Neutrophil (primary cell): ENCODE measurements at regions not wholly inside any gene's neighbourhood (a gene's known extent, or its start where the extent isn't known, plus 50 kb on each side); places are given as distances from the start of the nearest gene placed in this dataset.

Experiments
- H3K27ac ChIP-seq: fragments of 200-600 bp; sonication (generic); 2 replicates; pipeline ENCODE4 v1.5.1; 2016; ENCODE audit warnings: mild to moderate bottlenecking, moderate library complexity
- H3K27me3 ChIP-seq: fragments of 200-600 bp; sonication (generic); 2 replicates; pipeline ENCODE4 v1.6.0; 2016; ENCODE audit warnings: mild to moderate bottlenecking
- H3K36me3 ChIP-seq: fragments of 200-600 bp; sonication (generic); 2 replicates; pipeline ENCODE4 v1.5.1; 2017
- H3K4me1 ChIP-seq, 2 experiments: fragments of 200-600 bp in 1 of 2; sonication (generic) in 1 of 2; 1 replicate in 1 of 2; 2 replicates in 1 of 2; pipeline versions ENCODE4 v1.5.1 to v1.6.1; 2013 to 2016; ENCODE audit warnings: low read depth in 1 of 2, low read length in 1 of 2, mild to moderate bottlenecking in 1 of 2, moderate library complexity in 1 of 2; ENCODE audit not compliant: control insufficient read depth in 1 of 2, insufficient read depth in 1 of 2
- H3K4me3 ChIP-seq, 2 experiments: fragments of 200-600 bp in 1 of 2; sonication (generic) in 1 of 2; 1 replicate in 1 of 2; 2 replicates in 1 of 2; pipeline ENCODE4 v1.5.1; 2013 to 2016; ENCODE audit warnings: low read depth in 1 of 2, low read length in 1 of 2, mild to moderate bottlenecking in 1 of 2, moderate library complexity in 1 of 2
- H3K9me3 ChIP-seq: fragments of 200-600 bp; sonication (generic); 2 replicates; pipeline ENCODE4 v1.5.1; 2016
- TF ChIP-seq, protein P1 (sequence below): fragments of 200-600 bp; sonication (generic); IDR thresholded peaks from 2 replicates; pipeline ENCODE4 v1.5.1; 2016; ENCODE audit warnings: antibody characterized with exemption

GRCh38 chr12:125214289-125214688 is 149.1 kb downstream of the AACS start:
- Histone ChIP-seq H3K27ac (no peak overlapping the region), H3K36me3 (no peaks in the 10 kb centered on the region), H3K9me3 (no peaks in the 10 kb centered on the region), H3K27me3 (peaks cover 40% of the 10 kb centered on the region), H3K4me3 (no peak overlapping the region), H3K4me1 (peaks cover 0 to 4% of the 10 kb centered on the region in 2 experiments)
- TF ChIP-seq, protein P1, sequence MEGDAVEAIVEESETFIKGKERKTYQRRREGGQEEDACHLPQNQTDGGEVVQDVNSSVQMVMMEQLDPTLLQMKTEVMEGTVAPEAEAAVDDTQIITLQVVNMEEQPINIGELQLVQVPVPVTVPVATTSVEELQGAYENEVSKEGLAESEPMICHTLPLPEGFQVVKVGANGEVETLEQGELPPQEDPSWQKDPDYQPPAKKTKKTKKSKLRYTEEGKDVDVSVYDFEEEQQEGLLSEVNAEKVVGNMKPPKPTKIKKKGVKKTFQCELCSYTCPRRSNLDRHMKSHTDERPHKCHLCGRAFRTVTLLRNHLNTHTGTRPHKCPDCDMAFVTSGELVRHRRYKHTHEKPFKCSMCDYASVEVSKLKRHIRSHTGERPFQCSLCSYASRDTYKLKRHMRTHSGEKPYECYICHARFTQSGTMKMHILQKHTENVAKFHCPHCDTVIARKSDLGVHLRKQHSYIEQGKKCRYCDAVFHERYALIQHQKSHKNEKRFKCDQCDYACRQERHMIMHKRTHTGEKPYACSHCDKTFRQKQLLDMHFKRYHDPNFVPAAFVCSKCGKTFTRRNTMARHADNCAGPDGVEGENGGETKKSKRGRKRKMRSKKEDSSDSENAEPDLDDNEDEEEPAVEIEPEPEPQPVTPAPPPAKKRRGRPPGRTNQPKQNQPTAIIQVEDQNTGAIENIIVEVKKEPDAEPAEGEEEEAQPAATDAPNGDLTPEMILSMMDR, result no peak

- Histone ChIP-seq H3K27me3 (peaks cover 57% of the 10 kb centered on the region), H3K4me1 (peaks cover 10 to 14% of the 10 kb centered on the region in 2 experiments), H3K9me3 (no peaks in the 10 kb centered on the region), H3K36me3 (no peaks in the 10 kb centered on the region), H3K27ac (no peak overlapping the region), H3K4me3 (no peak overlapping the region)
- TF ChIP-seq, protein P1, result no peak
These were observed 151.5 kb downstream of the AACS start for GRCh38 chr12:125216756-125217155.

DNA sequence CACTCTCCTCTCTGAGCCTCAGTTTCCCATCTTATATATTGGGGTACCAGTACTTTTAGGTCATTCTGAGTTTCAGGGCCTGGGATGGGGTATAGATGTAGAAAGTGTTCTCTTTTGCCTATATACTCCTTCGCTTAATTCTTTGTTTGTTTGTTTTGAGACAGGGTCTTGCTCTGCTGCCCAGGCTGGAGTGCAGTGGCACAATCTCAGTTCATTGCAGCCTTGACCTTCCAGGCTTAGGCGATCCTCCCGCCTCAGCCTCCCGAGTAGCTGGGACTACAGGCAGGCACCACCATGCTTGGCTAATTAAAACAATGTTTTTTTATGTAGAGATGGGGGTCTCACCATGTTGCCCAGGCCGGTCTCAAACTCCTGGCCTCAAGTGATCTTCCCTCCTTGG is 152.1 kb downstream of the AACS start:
- H3K36me3 ChIP-seq, result no peaks in the 10 kb centered on the region
- TF ChIP-seq, protein P1, result no peak
- no peaks in the 10 kb centered on the region for H3K9me3 ChIP-seq
- peaks cover 10 to 14% of the 10 kb centered on the region in 2 experiments for H3K4me1 ChIP-seq
- no peak overlapping the region for H3K27ac ChIP-seq
- no peak overlapping the region for H3K4me3 ChIP-seq
- H3K27me3 ChIP-seq, result peaks cover 58% of the 10 kb centered on the region

DNA sequence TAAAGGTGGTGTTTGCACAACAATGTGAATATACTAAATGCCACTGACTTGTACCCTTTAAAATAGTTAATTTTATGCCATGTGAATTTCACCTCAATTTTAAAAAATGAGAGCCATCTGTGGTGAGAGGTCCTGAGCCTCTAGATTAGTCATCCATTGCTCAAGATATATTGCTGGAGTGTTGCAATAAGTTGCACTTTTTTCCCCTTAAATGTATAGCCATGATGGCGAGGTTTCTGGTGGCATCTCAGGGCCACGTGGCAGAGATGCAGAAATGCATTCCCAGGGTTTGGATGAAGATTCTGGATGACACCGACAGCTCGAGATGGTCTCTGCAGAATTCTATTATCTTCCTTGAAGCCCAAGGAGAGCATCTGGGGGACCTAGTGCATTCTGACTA is 153.7 kb downstream of the AACS start:
- H3K27ac ChIP-seq, result no peak overlapping the region
- peaks cover 56% of the 10 kb centered on the region for H3K27me3 ChIP-seq
- H3K36me3 ChIP-seq, result no peaks in the 10 kb centered on the region
- H3K9me3 ChIP-seq, result no peaks in the 10 kb centered on the region
- no peak overlapping the region for H3K4me3 ChIP-seq
- peaks cover 15 to 19% of the 10 kb centered on the region in 2 experiments for H3K4me1 ChIP-seq
- TF ChIP-seq, protein P1, result no peak

GRCh38 chr12:125220404-125221273 is 155.4 kb downstream of the AACS start:
- TF ChIP-seq, protein P1, result no peak
- Histone ChIP-seq H3K4me3 (no peak overlapping the region), H3K36me3 (no peaks in the 10 kb centered on the region), H3K27me3 (peaks cover 61% of the 10 kb centered on the region), H3K4me1 (peaks cover 15 to 19% of the 10 kb centered on the region in 2 experiments), H3K9me3 (no peaks in the 10 kb centered on the region), H3K27ac (no peak overlapping the region)
